ENCODE measurements at regions not wholly inside any gene's neighbourhood (a gene's known extent, or its start where the extent isn't known, plus 50 kb on each side); places are given as distances from the start of the nearest gene placed in this dataset.

- no peak for TF ChIP-seq POLR2AphosphoS5 (IDR thresholded peaks at IDR 0.05; ENCODE audit: low read depth, low read length)
- no peak for TF ChIP-seq CTCF (IDR thresholded peaks at IDR 0.05 in 2 of 3, conservative IDR thresholded peaks at IDR 0.05 in 1 of 3; ENCODE audit: borderline replicate concordance in 1 of 3, insufficient read depth in 1 of 3, low read depth in 2 of 3, low read length in 2 of 3)
- no peak for TF ChIP-seq EZH2phosphoT487 (IDR thresholded peaks at IDR 0.05; ENCODE audit: borderline replicate concordance)
- TF ChIP-seq MAX (IDR thresholded peaks at IDR 0.05): no peak
- TF ChIP-seq ZFX (IDR thresholded peaks at IDR 0.05): no peak
- no peak for TF ChIP-seq RAD21 (IDR thresholded peaks at IDR 0.05; ENCODE audit: low read depth)
- no peak for TF ChIP-seq ZBTB33 (IDR thresholded peaks at IDR 0.05; ENCODE audit: extremely low read depth, insufficient replicate concordance, low read length)
- TF ChIP-seq YY1 (IDR thresholded peaks at IDR 0.05; ENCODE audit: extremely low read depth, insufficient replicate concordance, low read depth, low read length): no peak
- TF ChIP-seq ATF3 (IDR thresholded peaks at IDR 0.05): no peak
- TF ChIP-seq EZH2 (IDR thresholded peaks at IDR 0.05): no peak
Measured at GRCh38 chr2:207276248-207276647, 110.5 kb upstream of the KLF7 start.
